ENCODE measurements at regions not wholly inside any gene's neighbourhood (a gene's known extent, or its start where the extent isn't known, plus 50 kb on each side); places are given as distances from the start of the nearest gene placed in this dataset.

DNA sequence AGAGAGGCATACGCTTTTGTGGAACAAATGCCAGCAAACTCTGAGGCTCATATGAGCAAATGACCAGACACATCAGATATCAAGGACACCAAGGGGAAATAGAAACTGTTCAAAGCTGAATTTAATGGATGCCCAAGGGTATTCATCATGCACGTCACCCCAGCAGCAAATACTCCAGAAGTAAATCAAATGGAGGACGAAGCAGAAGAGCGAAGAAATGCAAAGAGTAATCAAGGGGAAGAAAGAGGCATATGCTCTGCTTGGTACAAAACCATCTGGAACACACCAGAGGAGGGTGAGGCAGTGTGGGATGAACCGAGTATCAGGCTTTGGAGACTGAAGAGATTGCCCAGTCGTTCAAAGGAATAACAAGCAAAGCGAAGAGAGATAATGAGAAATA, 232.6 kb upstream of the EGLN3 start (continued):
- no peak for TF ChIP-seq RAD21 (IDR thresholded peaks at IDR 0.05; ENCODE audit: low read depth)
- no peak for TF ChIP-seq CTCF (IDR thresholded peaks at IDR 0.05 in 2 of 3, conservative IDR thresholded peaks at IDR 0.05 in 1 of 3; ENCODE audit: borderline replicate concordance in 1 of 3, insufficient read depth in 1 of 3, low read depth in 2 of 3, low read length in 2 of 3)
- no peak for TF ChIP-seq FOSL1 (IDR thresholded peaks at IDR 0.05; ENCODE audit: low read depth)
- TF ChIP-seq SP1 (IDR thresholded peaks at IDR 0.05; ENCODE audit: low read depth), result no peak

GRCh38 chr14:34181338-34181737, 230.5 kb upstream of the EGLN3 start:
- BruUV-seq (replicated peaks), result no TSS peak
- POLR2A ChIA-PET, result no interaction called here
- Histone ChIP-seq H3K27ac (ENCODE audit: low read depth, low read length) (no peak overlapping the region), H3K4me2 (ENCODE audit: low read length) (no peak overlapping the region), H3K9me3 (ENCODE audit: control insufficient read depth in 1 of 2, insufficient read depth in 1 of 2, low read depth in 1 of 2, low read length in 2 of 2) (no peaks in the 10 kb centered on the region), H3K9ac (ENCODE audit: low read length) (no peak overlapping the region), H3K79me2 (ENCODE audit: insufficient read depth, low read length) (no peaks in the 10 kb centered on the region), H2AFZ (ENCODE audit: low read depth, low read length, poor library complexity, severe bottlenecking) (no peak overlapping the region), H3K36me3 (ENCODE audit: control insufficient read depth in 1 of 2, insufficient read depth in 2 of 2, low read length in 2 of 2) (no peaks in the 10 kb centered on the region), H4K20me1 (ENCODE audit: insufficient read depth) (no peaks in the 10 kb centered on the region), H3K9me2 (ENCODE audit: insufficient read depth) (no peaks in the 10 kb centered on the region), H3K27me3 (ENCODE audit: insufficient read depth, low read length) (no peaks in the 10 kb centered on the region), H3K4me3 (replicated peaks in 1 of 2; ENCODE audit: low read depth in 1 of 2, low read length in 2 of 2) (no peak overlapping the region), H3K4me1 (ENCODE audit: control insufficient read depth in 1 of 2, insufficient read depth in 2 of 2, low read length in 2 of 2) (no peaks in the 10 kb centered on the region)
- no peak for ATAC-seq
- CTCF ChIA-PET, result no interaction called here
- RAD21 ChIA-PET (ENCODE audit: low non-redundant PET in 1 of 2, low total read pairs in 2 of 2, uncharacterized antibody in 2 of 2, unreplicated experiment in 2 of 2), result no interaction called here
- DNase-seq (ENCODE audit: low read depth, low spot score), result no peak
- intact Hi-C loops (cut with micrococcal nuclease), result no loop called here
- TF ChIP-seq ZNF274 (IDR thresholded peaks at IDR 0.05; ENCODE audit: low read depth, low read length) (no peak), ZFX (IDR thresholded peaks at IDR 0.05) (no peak), JUND (IDR thresholded peaks at IDR 0.05) (no peak), CTCF (IDR thresholded peaks at IDR 0.05 in 2 of 3, conservative IDR thresholded peaks at IDR 0.05 in 1 of 3; ENCODE audit: borderline replicate concordance in 1 of 3, insufficient read depth in 1 of 3, low read depth in 2 of 3, low read length in 2 of 3) (no peak), CEBPB (IDR thresholded peaks at IDR 0.05; ENCODE audit: low read depth) (no peak), TCF7L2 (IDR thresholded peaks at IDR 0.05; ENCODE audit: borderline replicate concordance, extremely low read depth, insufficient read depth, insufficient read length) (no peak), YY1 (IDR thresholded peaks at IDR 0.05; ENCODE audit: extremely low read depth, insufficient replicate concordance, low read depth, low read length) (no peak), POLR2A (IDR thresholded peaks at IDR 0.05; ENCODE audit: borderline replicate concordance, extremely low read depth, insufficient read depth, insufficient read length) (no peak), ZBTB33 (IDR thresholded peaks at IDR 0.05; ENCODE audit: extremely low read depth, insufficient replicate concordance, low read length) (no peak), ATF3 (IDR thresholded peaks at IDR 0.05) (no peak), EZH2phosphoT487 (IDR thresholded peaks at IDR 0.05; ENCODE audit: borderline replicate concordance) (no peak)
- TF ChIP-seq, protein P1, sequence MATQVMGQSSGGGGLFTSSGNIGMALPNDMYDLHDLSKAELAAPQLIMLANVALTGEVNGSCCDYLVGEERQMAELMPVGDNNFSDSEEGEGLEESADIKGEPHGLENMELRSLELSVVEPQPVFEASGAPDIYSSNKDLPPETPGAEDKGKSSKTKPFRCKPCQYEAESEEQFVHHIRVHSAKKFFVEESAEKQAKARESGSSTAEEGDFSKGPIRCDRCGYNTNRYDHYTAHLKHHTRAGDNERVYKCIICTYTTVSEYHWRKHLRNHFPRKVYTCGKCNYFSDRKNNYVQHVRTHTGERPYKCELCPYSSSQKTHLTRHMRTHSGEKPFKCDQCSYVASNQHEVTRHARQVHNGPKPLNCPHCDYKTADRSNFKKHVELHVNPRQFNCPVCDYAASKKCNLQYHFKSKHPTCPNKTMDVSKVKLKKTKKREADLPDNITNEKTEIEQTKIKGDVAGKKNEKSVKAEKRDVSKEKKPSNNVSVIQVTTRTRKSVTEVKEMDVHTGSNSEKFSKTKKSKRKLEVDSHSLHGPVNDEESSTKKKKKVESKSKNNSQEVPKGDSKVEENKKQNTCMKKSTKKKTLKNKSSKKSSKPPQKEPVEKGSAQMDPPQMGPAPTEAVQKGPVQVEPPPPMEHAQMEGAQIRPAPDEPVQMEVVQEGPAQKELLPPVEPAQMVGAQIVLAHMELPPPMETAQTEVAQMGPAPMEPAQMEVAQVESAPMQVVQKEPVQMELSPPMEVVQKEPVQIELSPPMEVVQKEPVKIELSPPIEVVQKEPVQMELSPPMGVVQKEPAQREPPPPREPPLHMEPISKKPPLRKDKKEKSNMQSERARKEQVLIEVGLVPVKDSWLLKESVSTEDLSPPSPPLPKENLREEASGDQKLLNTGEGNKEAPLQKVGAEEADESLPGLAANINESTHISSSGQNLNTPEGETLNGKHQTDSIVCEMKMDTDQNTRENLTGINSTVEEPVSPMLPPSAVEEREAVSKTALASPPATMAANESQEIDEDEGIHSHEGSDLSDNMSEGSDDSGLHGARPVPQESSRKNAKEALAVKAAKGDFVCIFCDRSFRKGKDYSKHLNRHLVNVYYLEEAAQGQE (IDR thresholded peaks at IDR 0.05; ENCODE audit: low read depth), result no peak

Data from HCT116 (cell line).